ENCODE measurements at regions not wholly inside any gene's neighbourhood (a gene's known extent, or its start where the extent isn't known, plus 50 kb on each side); places are given as distances from the start of the nearest gene placed in this dataset.
"Not testable (repeated sequence)": the region's sequence is repeated elsewhere in the genome, so short reads cannot be mapped to it uniquely, and the experiment has no call there.

DNA sequence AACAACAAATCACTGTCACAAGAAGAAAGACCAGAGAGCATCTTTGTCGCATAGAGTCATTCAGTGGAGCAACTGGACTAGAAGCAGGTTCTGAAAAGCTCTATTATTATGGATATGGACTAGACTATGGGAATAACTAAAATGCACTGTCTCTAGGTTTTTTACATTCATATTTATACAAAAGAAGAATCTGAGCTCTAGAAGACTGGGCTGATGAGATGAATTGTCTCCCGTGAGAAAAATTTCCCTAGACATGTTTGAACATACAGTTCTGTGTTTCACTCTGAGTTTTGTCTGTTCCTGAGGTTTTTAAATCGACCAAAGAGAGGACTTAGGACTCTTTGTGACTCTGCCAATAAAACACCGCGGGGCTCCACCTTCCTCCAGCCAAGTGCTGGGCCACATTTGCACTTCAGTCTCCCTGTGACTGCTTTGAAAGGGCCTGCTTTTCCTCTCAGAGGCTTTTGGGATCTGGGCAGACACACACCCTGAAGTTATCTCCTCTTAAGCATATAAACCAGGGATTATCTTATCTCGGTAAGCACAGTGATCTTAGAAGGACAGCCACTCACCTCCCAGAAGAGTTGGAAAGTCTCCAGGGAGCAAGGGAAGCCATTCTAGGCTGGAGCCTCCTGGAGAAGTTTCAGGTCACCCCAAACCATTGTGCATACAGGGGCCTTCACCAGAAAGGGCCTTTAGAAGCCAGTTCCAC lies 101.0 kb upstream of the JCAD start:
- Histone ChIP-seq H3K36me3 (no peaks in the 10 kb centered on the region), H3K27me3 (no peaks in the 10 kb centered on the region), H3K4me3 (ENCODE audit: low read depth, low read length) (no peak overlapping the region), H3K9me3 (no peaks in the 10 kb centered on the region), H3K4me1 (no peaks in the 10 kb centered on the region)
- no peak for DNase-seq
- TF ChIP-seq, protein P1, sequence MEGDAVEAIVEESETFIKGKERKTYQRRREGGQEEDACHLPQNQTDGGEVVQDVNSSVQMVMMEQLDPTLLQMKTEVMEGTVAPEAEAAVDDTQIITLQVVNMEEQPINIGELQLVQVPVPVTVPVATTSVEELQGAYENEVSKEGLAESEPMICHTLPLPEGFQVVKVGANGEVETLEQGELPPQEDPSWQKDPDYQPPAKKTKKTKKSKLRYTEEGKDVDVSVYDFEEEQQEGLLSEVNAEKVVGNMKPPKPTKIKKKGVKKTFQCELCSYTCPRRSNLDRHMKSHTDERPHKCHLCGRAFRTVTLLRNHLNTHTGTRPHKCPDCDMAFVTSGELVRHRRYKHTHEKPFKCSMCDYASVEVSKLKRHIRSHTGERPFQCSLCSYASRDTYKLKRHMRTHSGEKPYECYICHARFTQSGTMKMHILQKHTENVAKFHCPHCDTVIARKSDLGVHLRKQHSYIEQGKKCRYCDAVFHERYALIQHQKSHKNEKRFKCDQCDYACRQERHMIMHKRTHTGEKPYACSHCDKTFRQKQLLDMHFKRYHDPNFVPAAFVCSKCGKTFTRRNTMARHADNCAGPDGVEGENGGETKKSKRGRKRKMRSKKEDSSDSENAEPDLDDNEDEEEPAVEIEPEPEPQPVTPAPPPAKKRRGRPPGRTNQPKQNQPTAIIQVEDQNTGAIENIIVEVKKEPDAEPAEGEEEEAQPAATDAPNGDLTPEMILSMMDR (IDR thresholded peaks at IDR 0.05; ENCODE audit: low read depth, low read length), result no peak

DNA sequence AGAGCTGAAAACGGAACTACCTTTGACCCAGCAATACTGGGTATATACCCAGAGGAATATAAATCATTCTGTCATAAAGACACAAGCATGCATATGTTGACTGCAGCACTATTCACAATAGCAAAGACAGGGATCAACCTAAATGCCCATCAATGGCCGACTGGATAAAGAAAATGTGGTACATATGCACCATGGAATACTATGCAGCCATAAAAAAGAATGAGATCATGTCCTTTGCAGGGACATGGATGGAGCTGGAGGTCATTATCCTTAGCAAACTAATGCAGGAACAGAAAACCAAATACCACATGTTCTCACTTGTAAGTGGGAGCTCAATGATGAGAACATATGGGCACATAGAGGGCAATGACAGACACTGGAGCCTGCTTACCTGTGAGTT lies 100.2 kb upstream of the JCAD start:
- not testable (repeated sequence) for H3K4me3 ChIP-seq (ENCODE audit: low read depth, low read length); H3K27me3 ChIP-seq; DNase-seq; H3K36me3 ChIP-seq; H3K9me3 ChIP-seq; H3K4me1 ChIP-seq

DNA sequence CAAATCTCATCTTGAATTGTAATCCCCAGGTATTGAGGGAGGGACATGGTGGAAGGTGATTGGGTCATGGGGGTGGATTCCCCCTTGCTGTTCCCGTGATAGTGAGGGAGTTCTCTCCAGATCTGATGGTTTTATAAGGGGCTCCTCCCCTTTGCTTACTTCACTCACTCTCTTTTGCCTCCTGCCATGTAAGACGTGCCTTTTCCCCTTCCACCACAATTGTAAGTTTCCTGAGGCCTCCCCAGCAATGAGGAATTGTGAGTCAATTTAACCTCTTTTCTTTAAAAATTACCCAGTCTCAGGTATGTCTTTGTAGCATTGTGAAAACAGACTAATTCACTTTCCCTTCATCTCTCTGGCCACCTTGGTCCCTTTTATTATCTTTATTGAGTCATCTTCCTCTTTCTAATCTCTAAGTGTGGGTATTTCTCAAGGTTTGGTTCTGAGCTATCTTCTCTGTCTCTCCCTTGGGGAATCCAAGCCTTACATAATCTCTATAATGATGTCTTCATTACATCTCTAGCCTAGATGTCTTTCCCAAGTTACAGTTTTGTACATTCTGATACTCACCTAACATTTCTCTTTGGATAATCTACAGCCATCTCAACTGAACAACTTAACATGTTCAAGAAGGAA lies 99.1 kb upstream of the JCAD start:
- Histone ChIP-seq H3K27me3 (no peaks in the 10 kb centered on the region), H3K4me1 (no peaks in the 10 kb centered on the region), H3K4me3 (ENCODE audit: low read depth, low read length) (no peak overlapping the region), H3K36me3 (no peaks in the 10 kb centered on the region), H3K9me3 (no peaks in the 10 kb centered on the region)
- no peak for DNase-seq
- TF ChIP-seq, protein P1 (IDR thresholded peaks at IDR 0.05; ENCODE audit: low read depth, low read length), result no peak

DNA sequence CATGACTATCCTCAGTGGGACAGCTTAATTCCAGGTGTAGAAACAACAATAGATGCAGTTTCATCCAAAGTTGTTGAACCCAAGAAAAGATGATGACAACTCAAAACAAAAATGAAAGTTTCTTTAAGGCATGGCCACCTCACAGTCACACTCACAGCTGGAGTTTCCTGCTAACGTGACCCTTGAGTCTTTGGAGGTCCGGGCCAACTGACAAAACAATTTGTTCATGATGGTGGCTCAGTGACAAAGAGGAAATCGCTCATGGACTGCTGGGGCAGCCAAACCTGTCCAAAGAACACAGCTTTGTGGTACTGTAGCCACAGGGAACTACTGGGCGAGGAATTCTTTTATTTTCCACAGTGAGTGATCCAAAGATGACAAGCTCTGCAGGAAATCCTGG lies 96.0 kb upstream of the JCAD start:
- TF ChIP-seq, protein P1 (IDR thresholded peaks at IDR 0.05; ENCODE audit: low read depth, low read length), result no peak
- no peaks in the 10 kb centered on the region; the same call in 1 of the 2 replicates for H3K4me1 ChIP-seq
- no peak overlapping the region for H3K4me3 ChIP-seq (ENCODE audit: low read depth, low read length)
- DNase-seq, result no peak
- H3K36me3 ChIP-seq, result no peaks in the 10 kb centered on the region
- no peaks in the 10 kb centered on the region for H3K9me3 ChIP-seq
- H3K27me3 ChIP-seq, result no peaks in the 10 kb centered on the region

DNA sequence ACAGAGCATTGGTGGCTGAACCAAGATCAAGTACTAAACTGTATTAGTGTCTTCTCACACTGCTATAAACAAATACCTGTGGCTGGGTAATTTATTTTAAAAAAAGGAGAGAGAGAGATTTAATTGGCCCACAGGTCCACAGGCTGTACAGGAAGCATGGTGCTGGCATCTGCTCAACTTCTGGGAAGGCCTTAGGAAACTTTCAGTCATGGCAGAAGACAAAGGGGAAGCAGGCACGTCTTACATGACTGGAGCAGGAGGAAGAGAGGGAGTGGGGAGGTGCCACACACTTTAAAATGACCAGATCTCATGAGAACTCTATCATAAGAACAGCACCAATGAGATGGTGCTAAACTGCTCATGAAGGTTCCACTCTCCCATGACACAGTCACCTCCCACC lies 95.2 kb upstream of the JCAD start:
- DNase-seq, result no peak
- H3K27me3 ChIP-seq, result no peaks in the 10 kb centered on the region
- H3K36me3 ChIP-seq, result no peaks in the 10 kb centered on the region
- TF ChIP-seq, protein P1 (IDR thresholded peaks at IDR 0.05; ENCODE audit: low read depth, low read length), result no peak
- H3K4me1 ChIP-seq, result no peaks in the 10 kb centered on the region; the same call in 1 of the 2 replicates
- H3K9me3 ChIP-seq, result no peaks in the 10 kb centered on the region
- H3K4me3 ChIP-seq (ENCODE audit: low read depth, low read length), result no peak overlapping the region

DNA sequence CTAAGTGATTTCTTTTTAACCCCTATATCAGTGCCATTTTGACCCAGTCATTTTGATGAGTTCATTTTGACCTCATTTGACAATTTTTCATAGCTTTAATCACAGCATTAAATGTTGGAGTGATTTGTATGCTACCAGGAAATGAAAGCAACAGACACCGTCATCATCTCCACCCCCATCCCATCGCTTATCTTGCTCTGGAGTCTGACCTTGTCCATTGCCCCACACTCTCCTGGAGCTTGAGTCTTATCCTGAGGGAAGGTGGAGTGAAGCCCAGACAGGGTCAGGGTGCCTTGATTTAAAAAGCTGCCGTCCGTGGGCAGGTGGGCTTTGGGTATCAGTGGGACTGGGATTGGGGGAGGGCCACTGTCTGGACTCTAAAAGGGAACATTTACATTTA lies 94.7 kb upstream of the JCAD start:
- H3K4me3 ChIP-seq (ENCODE audit: low read depth, low read length), result no peak overlapping the region
- H3K27me3 ChIP-seq, result no peaks in the 10 kb centered on the region
- TF ChIP-seq, protein P1 (IDR thresholded peaks at IDR 0.05; ENCODE audit: low read depth, low read length), result no peak
- no peaks in the 10 kb centered on the region; the same call in 1 of the 2 replicates for H3K4me1 ChIP-seq
- DNase-seq, result no peak
- H3K36me3 ChIP-seq, result no peaks in the 10 kb centered on the region
- H3K9me3 ChIP-seq, result no peaks in the 10 kb centered on the region
